ENCODE measurements at regions not wholly inside any gene's neighbourhood (a gene's known extent, or its start where the extent isn't known, plus 50 kb on each side); places are given as distances from the start of the nearest gene placed in this dataset.

GRCh38 chr9:18040327-18040726 is 433.6 kb upstream of the ADAMTSL1 start:
- H3K4me1 ChIP-seq (ENCODE audit: control insufficient read depth in 1 of 2, insufficient read depth in 2 of 2, low read length in 2 of 2), result no peaks in the 10 kb centered on the region
- DNase-seq (ENCODE audit: low read depth, low spot score) (no peak), ATAC-seq (no peak)
- no TSS peak for BruUV-seq (replicated peaks)
- ChIA-PET RAD21 (ENCODE audit: low non-redundant PET in 1 of 2, low total read pairs in 2 of 2, uncharacterized antibody in 2 of 2, unreplicated experiment in 2 of 2) (no interaction called here), CTCF (no interaction called here), POLR2A (no interaction called here)
- no peak overlapping the region for H3K4me3 ChIP-seq (replicated peaks in 1 of 2; ENCODE audit: low read depth in 1 of 2, low read length in 2 of 2)
- H4K20me1 ChIP-seq (ENCODE audit: insufficient read depth), result no peaks in the 10 kb centered on the region
- no peak for TF ChIP-seq MAX (IDR thresholded peaks at IDR 0.05)
- TF ChIP-seq RAD21 (IDR thresholded peaks at IDR 0.05; ENCODE audit: low read depth), result no peak
- H3K9me2 ChIP-seq (ENCODE audit: insufficient read depth), result no peaks in the 10 kb centered on the region
- no peak overlapping the region for H3K27ac ChIP-seq (ENCODE audit: low read depth, low read length)
- no peaks in the 10 kb centered on the region for H3K9me3 ChIP-seq (ENCODE audit: control insufficient read depth in 1 of 2, insufficient read depth in 1 of 2, low read depth in 1 of 2, low read length in 2 of 2)
- intact Hi-C loops (cut with micrococcal nuclease), result no loop called here
- no peak overlapping the region for H2AFZ ChIP-seq (ENCODE audit: low read depth, low read length, poor library complexity, severe bottlenecking)
- no peaks in the 10 kb centered on the region for H3K36me3 ChIP-seq (ENCODE audit: control insufficient read depth in 1 of 2, insufficient read depth in 2 of 2, low read length in 2 of 2)
- no peaks in the 10 kb centered on the region for H3K79me2 ChIP-seq (ENCODE audit: insufficient read depth, low read length)
- H3K9ac ChIP-seq (ENCODE audit: low read length), result no peak overlapping the region
- no peak overlapping the region for H3K4me2 ChIP-seq (ENCODE audit: low read length)
- H3K27me3 ChIP-seq (ENCODE audit: insufficient read depth, low read length), result no peaks in the 10 kb centered on the region

DNA sequence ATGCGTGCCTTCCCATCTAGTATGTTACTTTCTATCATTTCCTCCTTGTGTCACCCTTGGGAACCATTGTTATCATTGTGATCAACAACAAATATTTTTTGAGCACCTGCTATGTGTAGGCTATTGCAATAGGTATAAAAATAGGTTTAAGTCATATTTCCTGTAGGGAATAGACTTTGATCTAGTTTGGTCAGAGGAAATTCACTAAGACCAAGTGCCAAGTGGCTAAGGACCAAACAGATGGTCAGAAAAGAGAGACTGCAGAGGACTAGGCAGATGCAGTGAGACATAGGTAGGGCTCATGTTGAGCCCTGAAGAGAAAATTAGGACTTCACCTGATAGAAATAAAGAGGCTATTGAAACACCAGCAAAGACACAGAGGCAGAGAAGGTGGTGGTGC is 430.0 kb upstream of the ADAMTSL1 start:
- ChIA-PET POLR2A (no interaction called here), CTCF (no interaction called here), RAD21 (ENCODE audit: low non-redundant PET in 1 of 2, low total read pairs in 2 of 2, uncharacterized antibody in 2 of 2, unreplicated experiment in 2 of 2) (no interaction called here)
- no peaks in the 10 kb centered on the region for H3K9me2 ChIP-seq (ENCODE audit: insufficient read depth)
- no peaks in the 10 kb centered on the region for H4K20me1 ChIP-seq (ENCODE audit: insufficient read depth)
- BruUV-seq (replicated peaks), result no TSS peak
- H3K9ac ChIP-seq (ENCODE audit: low read length), result no peak overlapping the region
- H2AFZ ChIP-seq (ENCODE audit: low read depth, low read length, poor library complexity, severe bottlenecking), result no peak overlapping the region
- no peaks in the 10 kb centered on the region for H3K36me3 ChIP-seq (ENCODE audit: control insufficient read depth in 1 of 2, insufficient read depth in 2 of 2, low read length in 2 of 2)
- H3K9me3 ChIP-seq (ENCODE audit: control insufficient read depth in 1 of 2, insufficient read depth in 1 of 2, low read depth in 1 of 2, low read length in 2 of 2), result 0 out of 4 replicates have a peak, but pooled peaks cover 0 to 3% of the 10 kb centered on the region in 2 experiments
- intact Hi-C loops (cut with micrococcal nuclease), result no loop called here
- H3K27me3 ChIP-seq (ENCODE audit: insufficient read depth, low read length), result no peaks in the 10 kb centered on the region
- H3K27ac ChIP-seq (ENCODE audit: low read depth, low read length), result no peak overlapping the region
- H3K4me3 ChIP-seq (replicated peaks in 1 of 2; ENCODE audit: low read depth in 1 of 2, low read length in 2 of 2), result no peak overlapping the region
- ATAC-seq, result no peak
- H3K4me2 ChIP-seq (ENCODE audit: low read length), result no peak overlapping the region
- no peaks in the 10 kb centered on the region for H3K79me2 ChIP-seq (ENCODE audit: insufficient read depth, low read length)
- DNase-seq (ENCODE audit: low read depth, low spot score), result no peak
- no peaks in the 10 kb centered on the region for H3K4me1 ChIP-seq (ENCODE audit: control insufficient read depth in 1 of 2, insufficient read depth in 2 of 2, low read length in 2 of 2)
- TF ChIP-seq SRF (IDR thresholded peaks at IDR 0.05; ENCODE audit: low read depth) (no peak), ELF1 (IDR thresholded peaks at IDR 0.05; ENCODE audit: borderline replicate concordance, low read depth) (no peak), CEBPB (IDR thresholded peaks at IDR 0.05; ENCODE audit: low read depth) (no peak), ZNF274 (IDR thresholded peaks at IDR 0.05; ENCODE audit: low read depth, low read length) (no peak), FOSL1 (IDR thresholded peaks at IDR 0.05; ENCODE audit: low read depth) (no peak), POLR2AphosphoS5 (IDR thresholded peaks at IDR 0.05; ENCODE audit: low read depth, low read length) (no peak), SP1 (IDR thresholded peaks at IDR 0.05; ENCODE audit: low read depth) (no peak), CBX3 (IDR thresholded peaks at IDR 0.05; ENCODE audit: low read depth) (no peak), EZH2phosphoT487 (IDR thresholded peaks at IDR 0.05; ENCODE audit: borderline replicate concordance) (no peak), JUND (IDR thresholded peaks at IDR 0.05) (no peak), EGR1 (IDR thresholded peaks at IDR 0.05; ENCODE audit: low read depth) (no peak), EZH2 (IDR thresholded peaks at IDR 0.05) (no peak)
- TF ChIP-seq, protein P1, sequence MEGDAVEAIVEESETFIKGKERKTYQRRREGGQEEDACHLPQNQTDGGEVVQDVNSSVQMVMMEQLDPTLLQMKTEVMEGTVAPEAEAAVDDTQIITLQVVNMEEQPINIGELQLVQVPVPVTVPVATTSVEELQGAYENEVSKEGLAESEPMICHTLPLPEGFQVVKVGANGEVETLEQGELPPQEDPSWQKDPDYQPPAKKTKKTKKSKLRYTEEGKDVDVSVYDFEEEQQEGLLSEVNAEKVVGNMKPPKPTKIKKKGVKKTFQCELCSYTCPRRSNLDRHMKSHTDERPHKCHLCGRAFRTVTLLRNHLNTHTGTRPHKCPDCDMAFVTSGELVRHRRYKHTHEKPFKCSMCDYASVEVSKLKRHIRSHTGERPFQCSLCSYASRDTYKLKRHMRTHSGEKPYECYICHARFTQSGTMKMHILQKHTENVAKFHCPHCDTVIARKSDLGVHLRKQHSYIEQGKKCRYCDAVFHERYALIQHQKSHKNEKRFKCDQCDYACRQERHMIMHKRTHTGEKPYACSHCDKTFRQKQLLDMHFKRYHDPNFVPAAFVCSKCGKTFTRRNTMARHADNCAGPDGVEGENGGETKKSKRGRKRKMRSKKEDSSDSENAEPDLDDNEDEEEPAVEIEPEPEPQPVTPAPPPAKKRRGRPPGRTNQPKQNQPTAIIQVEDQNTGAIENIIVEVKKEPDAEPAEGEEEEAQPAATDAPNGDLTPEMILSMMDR (IDR thresholded peaks at IDR 0.05 in 2 of 3, conservative IDR thresholded peaks at IDR 0.05 in 1 of 3; ENCODE audit: borderline replicate concordance in 1 of 3, insufficient read depth in 1 of 3, low read depth in 2 of 3, low read length in 2 of 3), result no peak
- TF ChIP-seq, protein P2, sequence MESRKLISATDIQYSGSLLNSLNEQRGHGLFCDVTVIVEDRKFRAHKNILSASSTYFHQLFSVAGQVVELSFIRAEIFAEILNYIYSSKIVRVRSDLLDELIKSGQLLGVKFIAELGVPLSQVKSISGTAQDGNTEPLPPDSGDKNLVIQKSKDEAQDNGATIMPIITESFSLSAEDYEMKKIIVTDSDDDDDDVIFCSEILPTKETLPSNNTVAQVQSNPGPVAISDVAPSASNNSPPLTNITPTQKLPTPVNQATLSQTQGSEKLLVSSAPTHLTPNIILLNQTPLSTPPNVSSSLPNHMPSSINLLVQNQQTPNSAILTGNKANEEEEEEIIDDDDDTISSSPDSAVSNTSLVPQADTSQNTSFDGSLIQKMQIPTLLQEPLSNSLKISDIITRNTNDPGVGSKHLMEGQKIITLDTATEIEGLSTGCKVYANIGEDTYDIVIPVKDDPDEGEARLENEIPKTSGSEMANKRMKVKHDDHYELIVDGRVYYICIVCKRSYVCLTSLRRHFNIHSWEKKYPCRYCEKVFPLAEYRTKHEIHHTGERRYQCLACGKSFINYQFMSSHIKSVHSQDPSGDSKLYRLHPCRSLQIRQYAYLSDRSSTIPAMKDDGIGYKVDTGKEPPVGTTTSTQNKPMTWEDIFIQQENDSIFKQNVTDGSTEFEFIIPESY (IDR thresholded peaks at IDR 0.05; ENCODE audit: extremely low read depth, insufficient replicate concordance, low read length), result no peak
